ENCODE measurements at regions not wholly inside any gene's neighbourhood (a gene's known extent, or its start where the extent isn't known, plus 50 kb on each side); places are given as distances from the start of the nearest gene placed in this dataset.

DNA sequence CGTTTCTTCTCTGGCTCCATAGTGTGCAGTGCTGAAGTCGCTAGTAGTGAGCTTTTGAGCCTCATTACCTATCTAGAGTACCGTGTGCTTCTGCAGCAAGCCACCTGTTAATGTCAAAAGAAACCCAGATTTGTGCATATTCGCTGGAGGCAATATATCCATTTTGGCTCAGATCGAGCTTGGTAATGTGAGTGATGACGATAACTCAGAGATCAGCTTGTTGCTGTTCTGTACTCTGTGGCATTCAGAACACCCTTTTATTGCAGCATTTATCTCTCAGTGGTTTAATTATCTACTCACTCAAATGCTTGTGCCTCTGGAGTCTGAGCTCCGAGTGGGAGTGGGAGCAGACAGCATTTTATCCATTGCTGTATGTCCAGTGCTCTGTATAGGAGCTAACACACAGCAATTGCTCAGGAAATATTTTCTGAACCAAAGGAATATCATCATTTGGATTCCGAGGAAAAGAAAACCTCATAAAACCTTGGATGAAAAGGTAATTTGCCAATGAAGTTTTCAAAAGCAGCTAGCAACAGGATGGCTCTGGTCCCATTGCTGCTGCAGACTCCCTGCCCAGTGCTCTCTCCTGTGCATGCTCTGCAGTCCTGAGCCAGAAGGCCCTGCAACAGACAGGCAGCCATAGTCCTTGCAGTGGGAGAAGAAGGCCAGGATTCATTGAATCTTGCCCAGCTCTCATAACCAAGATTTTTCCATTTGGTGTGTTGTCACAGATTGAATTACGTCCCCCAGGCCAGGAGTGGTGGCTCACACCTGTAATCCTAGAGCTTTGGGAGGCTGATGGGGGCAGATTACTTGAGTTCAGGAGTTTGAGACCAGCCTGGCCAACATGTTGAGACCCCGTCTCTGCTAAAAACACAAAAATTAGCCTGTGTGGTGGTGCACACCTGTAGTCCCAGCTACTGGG, 183.8 kb downstream of the MYCN start:
- TF ChIP-seq, protein P1, sequence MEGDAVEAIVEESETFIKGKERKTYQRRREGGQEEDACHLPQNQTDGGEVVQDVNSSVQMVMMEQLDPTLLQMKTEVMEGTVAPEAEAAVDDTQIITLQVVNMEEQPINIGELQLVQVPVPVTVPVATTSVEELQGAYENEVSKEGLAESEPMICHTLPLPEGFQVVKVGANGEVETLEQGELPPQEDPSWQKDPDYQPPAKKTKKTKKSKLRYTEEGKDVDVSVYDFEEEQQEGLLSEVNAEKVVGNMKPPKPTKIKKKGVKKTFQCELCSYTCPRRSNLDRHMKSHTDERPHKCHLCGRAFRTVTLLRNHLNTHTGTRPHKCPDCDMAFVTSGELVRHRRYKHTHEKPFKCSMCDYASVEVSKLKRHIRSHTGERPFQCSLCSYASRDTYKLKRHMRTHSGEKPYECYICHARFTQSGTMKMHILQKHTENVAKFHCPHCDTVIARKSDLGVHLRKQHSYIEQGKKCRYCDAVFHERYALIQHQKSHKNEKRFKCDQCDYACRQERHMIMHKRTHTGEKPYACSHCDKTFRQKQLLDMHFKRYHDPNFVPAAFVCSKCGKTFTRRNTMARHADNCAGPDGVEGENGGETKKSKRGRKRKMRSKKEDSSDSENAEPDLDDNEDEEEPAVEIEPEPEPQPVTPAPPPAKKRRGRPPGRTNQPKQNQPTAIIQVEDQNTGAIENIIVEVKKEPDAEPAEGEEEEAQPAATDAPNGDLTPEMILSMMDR (IDR thresholded peaks at IDR 0.05), result no peak
- no peak for TF ChIP-seq ZFX (IDR thresholded peaks at IDR 0.05; ENCODE audit: borderline replicate concordance)

Measured in 22Rv1 (cell line).